ENCODE measurements at regions not wholly inside any gene's neighbourhood (a gene's known extent, or its start where the extent isn't known, plus 50 kb on each side); places are given as distances from the start of the nearest gene placed in this dataset.

GRCh38 chr2:13725945-13726344 is 906.6 kb upstream of the LRATD1 start:
- no peak for TF ChIP-seq CTCF (IDR thresholded peaks at IDR 0.05; ENCODE audit: low read depth, low read length)
- no peak for TF ChIP-seq EZH2phosphoT487 (IDR thresholded peaks at IDR 0.05; ENCODE audit: low read depth)

Measured in OCI-LY3 (cell line).